ENCODE measurements at regions not wholly inside any gene's neighbourhood (a gene's known extent, or its start where the extent isn't known, plus 50 kb on each side); places are given as distances from the start of the nearest gene placed in this dataset.

GRCh38 chr5:174528821-174529544 lies 195.4 kb upstream of the MSX2 start:
- no peak overlapping the region for H3K27ac ChIP-seq (ENCODE audit: low read depth in 1 of 2, low read length in 2 of 2)
- H3K36me3 ChIP-seq (replicated peaks in 1 of 2; ENCODE audit: control insufficient read depth in 1 of 2, insufficient read depth in 2 of 2, low read length in 2 of 2) = no peaks in the 10 kb centered on the region
- WGBS (ENCODE audit: insufficient coverage) = no CpG with 5 or more reads among the region's 6 CpGs
- Mint-ChIP-seq H3K9me3 (no peaks in the 10 kb centered on the region), H3K27me3 (ENCODE audit: low read depth in 3 of 3) (peaks cover 4 to 11% (median 9%) of the 10 kb centered on the region in 3 donors), H3K4me1 (peaks cover 36% of the 10 kb centered on the region), H3K27ac (no peak overlapping the region), H3K4me3 (no peak overlapping the region), H3K36me3 (no peaks in the 10 kb centered on the region)
- peaks cover 34% of the 10 kb centered on the region in 2 donors for H3K4me1 ChIP-seq (ENCODE audit: control insufficient read depth in 1 of 2, insufficient read depth in 2 of 2, low read length in 2 of 2)
- no peak overlapping the region for H3K4me2 ChIP-seq (replicated peaks; ENCODE audit: extremely low read depth, low read length, poor library complexity, severe bottlenecking)
- no peak overlapping the region for H3K4me3 ChIP-seq (replicated peaks in 1 of 3; ENCODE audit: low read depth in 2 of 3, low read length in 3 of 3)
- H3K9ac ChIP-seq (ENCODE audit: insufficient read depth, low read length, poor library complexity, severe bottlenecking) = no peak overlapping the region
- H3K27me3 ChIP-seq (ENCODE audit: control insufficient read depth in 2 of 2, insufficient read depth in 2 of 2, low read length in 2 of 2) = no peaks in the 10 kb centered on the region
- TF ChIP-seq, protein P1, sequence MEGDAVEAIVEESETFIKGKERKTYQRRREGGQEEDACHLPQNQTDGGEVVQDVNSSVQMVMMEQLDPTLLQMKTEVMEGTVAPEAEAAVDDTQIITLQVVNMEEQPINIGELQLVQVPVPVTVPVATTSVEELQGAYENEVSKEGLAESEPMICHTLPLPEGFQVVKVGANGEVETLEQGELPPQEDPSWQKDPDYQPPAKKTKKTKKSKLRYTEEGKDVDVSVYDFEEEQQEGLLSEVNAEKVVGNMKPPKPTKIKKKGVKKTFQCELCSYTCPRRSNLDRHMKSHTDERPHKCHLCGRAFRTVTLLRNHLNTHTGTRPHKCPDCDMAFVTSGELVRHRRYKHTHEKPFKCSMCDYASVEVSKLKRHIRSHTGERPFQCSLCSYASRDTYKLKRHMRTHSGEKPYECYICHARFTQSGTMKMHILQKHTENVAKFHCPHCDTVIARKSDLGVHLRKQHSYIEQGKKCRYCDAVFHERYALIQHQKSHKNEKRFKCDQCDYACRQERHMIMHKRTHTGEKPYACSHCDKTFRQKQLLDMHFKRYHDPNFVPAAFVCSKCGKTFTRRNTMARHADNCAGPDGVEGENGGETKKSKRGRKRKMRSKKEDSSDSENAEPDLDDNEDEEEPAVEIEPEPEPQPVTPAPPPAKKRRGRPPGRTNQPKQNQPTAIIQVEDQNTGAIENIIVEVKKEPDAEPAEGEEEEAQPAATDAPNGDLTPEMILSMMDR (IDR thresholded peaks at IDR 0.05) = no peak
- H3K9me3 ChIP-seq (replicated peaks in 1 of 2; ENCODE audit: control insufficient read depth in 1 of 2, insufficient read depth in 1 of 2, low read length in 2 of 2) = no peaks in the 10 kb centered on the region
- H2AFZ ChIP-seq (ENCODE audit: insufficient read depth, low read depth, low read length, poor library complexity, severe bottlenecking) = no peak overlapping the region
- no peaks in the 10 kb centered on the region for H3K79me2 ChIP-seq (ENCODE audit: insufficient read depth, low read length)
- no peak for DNase-seq
- intact Hi-C loops (cut with micrococcal nuclease) = no loop called here
- no peaks in the 10 kb centered on the region for H4K20me1 ChIP-seq (ENCODE audit: insufficient read depth, low read length)

GRCh38 chr5:174529925-174530681 lies 194.3 kb upstream of the MSX2 start:
- Histone ChIP-seq H2AFZ (ENCODE audit: insufficient read depth, low read depth, low read length, poor library complexity, severe bottlenecking) (no peak overlapping the region), H3K9ac (ENCODE audit: insufficient read depth, low read length, poor library complexity, severe bottlenecking) (no peak overlapping the region), H3K27me3 (ENCODE audit: control insufficient read depth in 2 of 2, insufficient read depth in 2 of 2, low read length in 2 of 2) (no peaks in the 10 kb centered on the region), H3K79me2 (ENCODE audit: insufficient read depth, low read length) (no peaks in the 10 kb centered on the region), H3K9me3 (replicated peaks in 1 of 2; ENCODE audit: control insufficient read depth in 1 of 2, insufficient read depth in 1 of 2, low read length in 2 of 2) (no peaks in the 10 kb centered on the region), H3K4me2 (replicated peaks; ENCODE audit: extremely low read depth, low read length, poor library complexity, severe bottlenecking) (no peak overlapping the region), H3K4me3 (replicated peaks in 1 of 3; ENCODE audit: low read depth in 2 of 3, low read length in 3 of 3) (no peak overlapping the region), H3K27ac (ENCODE audit: low read depth in 1 of 2, low read length in 2 of 2) (no peak overlapping the region), H3K36me3 (replicated peaks in 1 of 2; ENCODE audit: control insufficient read depth in 1 of 2, insufficient read depth in 2 of 2, low read length in 2 of 2) (no peaks in the 10 kb centered on the region), H3K4me1 (ENCODE audit: control insufficient read depth in 1 of 2, insufficient read depth in 2 of 2, low read length in 2 of 2) (peaks cover 40 to 41% of the 10 kb centered on the region in 2 donors), H4K20me1 (ENCODE audit: insufficient read depth, low read length) (no peaks in the 10 kb centered on the region)
- Mint-ChIP-seq H3K4me3 (no peak overlapping the region), H3K27me3 (ENCODE audit: low read depth in 3 of 3) (peaks cover 4 to 11% (median 10%) of the 10 kb centered on the region in 3 donors), H3K9me3 (peaks cover 0 to 1% (median 0%) of the 10 kb centered on the region in 7 donors), H3K4me1 (peaks cover 41% of the 10 kb centered on the region), H3K36me3 (peaks cover 0 to 1% of the 10 kb centered on the region in 2 donors), H3K27ac (no peak overlapping the region)
- DNase-seq = no peak
- TF ChIP-seq, protein P1 (IDR thresholded peaks at IDR 0.05) = no peak
- WGBS (ENCODE audit: insufficient coverage) = 91% methylated on average over 9 of the region's 9 CpGs
- intact Hi-C loops (cut with micrococcal nuclease) = loop anchor here in 1 of 2 donors (10.0 kb wide), 1 partner anchor 915 kb away; the partner anchor contains the start of gene BOD1

All from CD14-positive monocyte (primary cell).